Adipocyte (in vitro differentiated cells): ENCODE measurements at regions not wholly inside any gene's neighbourhood (a gene's known extent, or its start where the extent isn't known, plus 50 kb on each side); places are given as distances from the start of the nearest gene placed in this dataset.

Experiments used
- DNase-seq: peaks from one replicate; pipeline ENCODE4 v3.0.0-alpha.2; 2015; ENCODE audit warnings: low read depth
- H3K27me3 ChIP-seq: replicated peaks from 2 replicates; pipeline ENCODE4 v1.7.0; 2013; ENCODE audit warnings: mild to moderate bottlenecking, low read length, moderate library complexity; ENCODE audit not compliant: control insufficient read depth, insufficient read depth
- H3K36me3 ChIP-seq: 2 replicates; pipeline ENCODE4 v1.7.0; 2013; ENCODE audit warnings: low read length, mild to moderate bottlenecking, moderate library complexity; ENCODE audit not compliant: control insufficient read depth, insufficient read depth, severe bottlenecking
- H3K4me1 ChIP-seq: 2 replicates; pipeline ENCODE4 v1.7.0; 2013; ENCODE audit warnings: mild to moderate bottlenecking, low read length, moderate library complexity; ENCODE audit not compliant: control insufficient read depth, insufficient read depth
- H3K4me3 ChIP-seq: 2 replicates; pipeline ENCODE4 v1.7.0; 2013; ENCODE audit warnings: mild to moderate bottlenecking, low read length, moderate library complexity
- H3K9ac ChIP-seq: 2 replicates; pipeline ENCODE4 v1.7.0; 2013; ENCODE audit warnings: mild to moderate bottlenecking, low read length, moderate library complexity
- H3K9me3 ChIP-seq: 2 replicates; pipeline ENCODE4 v1.7.0; 2013; ENCODE audit warnings: mild to moderate bottlenecking, low read length, moderate library complexity; ENCODE audit not compliant: control insufficient read depth

- H3K4me1 ChIP-seq, result no peaks in the 10 kb centered on the region
- no peak overlapping the region for H3K9ac ChIP-seq
- no peak for DNase-seq
- peaks cover 2% of the 10 kb centered on the region for H3K9me3 ChIP-seq
- H3K4me3 ChIP-seq, result no peak overlapping the region
- no peaks in the 10 kb centered on the region for H3K27me3 ChIP-seq
- H3K36me3 ChIP-seq, result no peaks in the 10 kb centered on the region
These were observed 379.5 kb downstream of the ZNF516 start for GRCh38 chr18:76115580-76115979.

- Histone ChIP-seq H3K27me3 (no peaks in the 10 kb centered on the region), H3K9me3 (peaks cover 2% of the 10 kb centered on the region), H3K36me3 (no peaks in the 10 kb centered on the region), H3K4me3 (no peak overlapping the region), H3K4me1 (no peaks in the 10 kb centered on the region), H3K9ac (no peak overlapping the region)
- DNase-seq, result no peak
These were observed 381.9 kb downstream of the ZNF516 start for GRCh38 chr18:76113101-76113500.

GRCh38 chr18:76102626-76103025 is 392.4 kb downstream of the ZNF516 start:
- no peak overlapping the region for H3K9ac ChIP-seq
- H3K4me1 ChIP-seq, result no peaks in the 10 kb centered on the region
- no peaks in the 10 kb centered on the region for H3K36me3 ChIP-seq
- DNase-seq, result no peak
- H3K4me3 ChIP-seq, result no peak overlapping the region
- peaks cover 10% of the 10 kb centered on the region for H3K9me3 ChIP-seq
- no peaks in the 10 kb centered on the region for H3K27me3 ChIP-seq

- no peak overlapping the region for H3K9ac ChIP-seq
- DNase-seq, result no peak
- no peak overlapping the region for H3K4me3 ChIP-seq
- no peaks in the 10 kb centered on the region for H3K36me3 ChIP-seq
- peaks cover 10% of the 10 kb centered on the region for H3K9me3 ChIP-seq
- no peaks in the 10 kb centered on the region for H3K4me1 ChIP-seq
- no peaks in the 10 kb centered on the region for H3K27me3 ChIP-seq
These were observed 392.9 kb downstream of the ZNF516 start for GRCh38 chr18:76102156-76102555.

GRCh38 chr18:76099931-76100457 is 395.0 kb downstream of the ZNF516 start:
- Histone ChIP-seq H3K9ac (no peak overlapping the region), H3K4me3 (no peak overlapping the region), H3K36me3 (no peaks in the 10 kb centered on the region), H3K27me3 (no peaks in the 10 kb centered on the region), H3K9me3 (peaks cover 6% of the 10 kb centered on the region), H3K4me1 (no peaks in the 10 kb centered on the region)
- no peak for DNase-seq

GRCh38 chr18:76098674-76099411 is 396.2 kb downstream of the ZNF516 start:
- H3K9ac ChIP-seq, result no peak overlapping the region
- no peaks in the 10 kb centered on the region for H3K4me1 ChIP-seq
- no peak overlapping the region for H3K4me3 ChIP-seq
- DNase-seq, result no peak
- H3K9me3 ChIP-seq, result no peaks in the 10 kb centered on the region
- H3K27me3 ChIP-seq, result no peaks in the 10 kb centered on the region
- H3K36me3 ChIP-seq, result no peaks in the 10 kb centered on the region

- H3K9ac ChIP-seq, result no peak overlapping the region
These were observed 413.5 kb downstream of the ZNF516 start for GRCh38 chr18:76081536-76081935.

GRCh38 chr18:76080430-76080829 is 414.6 kb downstream of the ZNF516 start:
- no peaks in the 10 kb centered on the region for H3K4me1 ChIP-seq
- no peaks in the 10 kb centered on the region for H3K9me3 ChIP-seq
- H3K36me3 ChIP-seq, result no peaks in the 10 kb centered on the region
- H3K27me3 ChIP-seq, result no peaks in the 10 kb centered on the region
- no peak overlapping the region for H3K4me3 ChIP-seq
- DNase-seq, result no peak
- H3K9ac ChIP-seq, result no peak overlapping the region

More at GRCh38 chr18:76081536-76081935, 413.5 kb downstream of the ZNF516 start:
- Histone ChIP-seq H3K36me3 (no peaks in the 10 kb centered on the region), H3K27me3 (no peaks in the 10 kb centered on the region), H3K4me1 (no peaks in the 10 kb centered on the region), H3K4me3 (no peak overlapping the region), H3K9me3 (peaks cover 5% of the 10 kb centered on the region)
- no peak for DNase-seq

GRCh38 chr18:76075777-76076176 is 419.3 kb downstream of the ZNF516 start:
- Histone ChIP-seq H3K4me3 (no peak overlapping the region), H3K36me3 (no peaks in the 10 kb centered on the region), H3K9ac (no peak overlapping the region), H3K4me1 (no peaks in the 10 kb centered on the region), H3K9me3 (no peaks in the 10 kb centered on the region), H3K27me3 (no peaks in the 10 kb centered on the region)
- DNase-seq, result no peak

GRCh38 chr18:76064998-76065397 is 430.0 kb downstream of the ZNF516 start:
- H3K36me3 ChIP-seq, result no peaks in the 10 kb centered on the region
- peaks cover under 1% of the 10 kb centered on the region for H3K9me3 ChIP-seq
- H3K9ac ChIP-seq, result no peak overlapping the region
- DNase-seq, result no peak
- peaks cover 3% of the 10 kb centered on the region for H3K27me3 ChIP-seq
- H3K4me3 ChIP-seq, result no peak overlapping the region
- H3K4me1 ChIP-seq, result no peaks in the 10 kb centered on the region

- H3K4me3 ChIP-seq, result no peak overlapping the region
These were observed 436.9 kb downstream of the ZNF516 start for GRCh38 chr18:76058146-76058545.

GRCh38 chr18:76057386-76057785 is 437.7 kb downstream of the ZNF516 start:
- Histone ChIP-seq H3K4me3 (no peak overlapping the region), H3K9ac (no peak overlapping the region), H3K4me1 (peaks cover 16% of the 10 kb centered on the region), H3K27me3 (peaks cover 13% of the 10 kb centered on the region), H3K36me3 (no peaks in the 10 kb centered on the region), H3K9me3 (no peaks in the 10 kb centered on the region)
- no peak for DNase-seq

More at GRCh38 chr18:76058146-76058545, 436.9 kb downstream of the ZNF516 start:
- peaks cover 16% of the 10 kb centered on the region for H3K4me1 ChIP-seq
- DNase-seq, result no peak
- no peaks in the 10 kb centered on the region for H3K9me3 ChIP-seq
- no peaks in the 10 kb centered on the region for H3K36me3 ChIP-seq
- no peak overlapping the region for H3K9ac ChIP-seq
- H3K27me3 ChIP-seq, result peaks cover 13% of the 10 kb centered on the region
